SK-MEL-5 (cell line): ENCODE measurements at regions not wholly inside any gene's neighbourhood (a gene's known extent, or its start where the extent isn't known, plus 50 kb on each side); places are given as distances from the start of the nearest gene placed in this dataset.

Experiments used
- DNase-seq: peaks from one replicate; pipeline ENCODE4 v3.0.0-alpha.2; 2016; ENCODE audit warnings: low read depth, low spot score
- in situ Hi-C: cut with HindIII; loops from 2 replicates; pipeline ENCODE4 v1.10.0; 2016; ENCODE audit warnings: low sequenced_read_pairs, high pct_unique_total_duplicates, low pct_unique_long_range_greater_than_20kb

DNA sequence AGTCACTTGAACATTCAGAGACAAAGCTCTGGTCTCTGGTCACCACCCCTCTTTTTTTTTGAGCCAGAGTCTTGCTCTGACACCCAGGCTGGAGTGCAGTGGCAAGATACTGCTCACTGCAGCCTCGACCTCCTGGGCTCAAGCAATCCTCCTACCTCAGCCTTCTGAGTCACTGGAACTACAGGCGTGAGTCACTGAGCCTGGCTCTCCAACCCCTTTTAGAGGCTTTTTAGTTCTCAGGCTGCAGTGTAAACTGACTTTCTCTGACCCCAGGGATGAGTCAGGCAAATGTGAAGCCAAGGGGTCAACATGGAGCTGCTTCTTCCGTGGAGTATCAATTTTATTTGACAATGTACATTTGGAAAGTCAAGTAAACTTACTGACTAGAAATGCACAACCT lies 229.2 kb downstream of the PTTG2 start:
- in situ Hi-C loops: no loop called here
- no peak for DNase-seq

DNA sequence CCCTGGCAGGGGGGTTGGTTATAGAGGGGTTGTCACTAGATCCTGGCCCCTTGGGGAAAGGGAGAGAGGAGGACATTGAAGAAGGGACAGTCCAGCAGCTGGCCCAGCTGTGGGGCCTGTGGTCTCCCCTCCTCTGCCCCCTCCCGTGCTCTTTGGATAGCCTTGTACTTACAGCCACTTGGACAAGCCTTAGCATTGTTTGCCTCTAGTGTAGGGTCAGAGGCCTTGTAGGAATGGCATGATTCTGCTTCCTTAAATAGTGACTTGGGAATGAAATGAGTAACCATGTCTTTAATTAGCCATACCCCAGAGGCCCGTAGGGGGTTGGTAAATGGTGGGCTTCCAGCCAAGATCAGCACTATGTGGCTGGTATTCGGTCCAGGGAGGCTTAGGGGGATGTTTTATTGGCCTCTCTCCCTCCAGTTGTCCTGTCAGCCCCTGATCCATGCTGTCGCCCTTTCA lies 230.6 kb downstream of the PTTG2 start:
- peak; percentile 44 for DNase-seq

DNA sequence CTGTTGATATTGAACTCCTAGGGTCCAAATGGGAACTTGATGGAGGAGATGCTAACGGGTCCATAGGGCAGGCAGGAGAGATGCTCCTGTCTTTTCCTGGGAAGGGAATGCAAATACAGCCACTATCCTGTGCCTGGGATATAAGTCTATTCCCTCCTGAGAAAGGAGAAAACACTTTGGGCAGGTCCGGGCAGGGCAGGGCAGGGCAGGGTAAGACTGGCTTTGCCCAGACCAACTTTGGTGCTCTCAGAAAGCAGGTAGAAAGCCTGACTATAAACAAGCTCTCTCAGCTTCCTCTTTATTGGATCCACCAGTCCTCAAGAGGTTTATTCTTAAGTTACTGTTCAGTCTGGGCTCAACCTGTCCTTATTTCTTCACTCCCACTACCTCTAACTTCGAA lies 232.3 kb downstream of the PTTG2 start:
- no peak for DNase-seq
- in situ Hi-C loops: no loop called here

More for the DNA sequence above, 230.6 kb downstream of the PTTG2 start:
- in situ Hi-C loops: no loop called here

DNA sequence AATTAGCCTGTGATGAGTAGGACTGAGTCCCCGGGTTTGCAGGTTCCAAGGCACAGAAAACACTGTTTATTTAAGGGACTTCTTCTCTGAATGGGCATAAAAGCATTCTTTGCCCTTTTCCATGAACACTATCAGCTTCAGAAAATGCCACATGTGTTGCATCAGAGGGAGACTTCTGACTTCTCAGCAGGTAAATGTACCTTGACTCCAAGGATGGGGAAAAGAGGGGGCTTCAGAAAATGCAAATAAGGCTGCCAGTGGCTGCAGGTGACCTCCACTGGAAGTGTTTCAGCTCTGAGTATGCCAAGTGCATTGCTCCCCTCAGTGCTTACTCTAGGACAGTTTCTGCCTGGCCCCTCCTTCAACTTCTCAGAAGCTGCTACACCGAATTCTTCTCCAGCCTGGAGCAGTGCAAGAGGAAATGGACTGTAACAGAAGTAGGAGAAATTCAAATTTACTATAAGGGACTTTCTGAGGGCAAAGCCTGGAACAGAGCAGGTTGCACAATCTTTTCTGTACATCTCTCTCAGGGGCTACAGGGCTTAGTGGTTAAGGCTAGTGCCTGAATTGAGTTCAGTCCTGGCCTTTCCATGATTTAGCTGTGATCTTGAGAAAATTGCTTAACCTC lies 233.2 kb downstream of the PTTG2 start:
- in situ Hi-C loops: no loop called here

DNA sequence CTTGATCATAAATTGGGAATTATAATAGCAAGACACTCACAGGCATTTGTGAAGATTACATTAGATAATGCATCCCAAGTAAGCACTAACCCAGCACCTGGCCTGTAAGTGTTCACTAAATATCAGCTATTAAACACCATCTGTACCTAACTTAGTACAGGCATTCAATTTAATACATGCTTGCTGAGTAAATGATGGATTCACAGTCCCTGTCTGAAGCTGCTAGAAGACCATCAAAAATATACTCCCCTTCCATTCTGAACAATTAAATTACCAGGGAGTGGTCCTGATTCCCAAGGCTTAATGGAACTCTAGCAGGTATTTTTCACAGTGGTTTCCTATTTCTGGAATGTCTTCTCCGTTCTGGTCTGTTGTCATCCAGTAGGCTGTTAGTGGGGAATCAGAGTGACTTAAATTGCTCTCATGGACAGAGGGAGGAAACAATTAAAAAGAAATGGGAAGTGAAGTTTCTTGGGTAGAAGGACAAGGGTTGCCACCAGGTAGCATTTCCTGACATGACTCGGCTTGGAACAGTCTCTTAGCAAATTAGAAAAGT lies 233.9 kb downstream of the PTTG2 start:
- in situ Hi-C loops: no loop called here
- no peak for DNase-seq

More for the DNA sequence above, 233.2 kb downstream of the PTTG2 start:
- no peak for DNase-seq

DNA sequence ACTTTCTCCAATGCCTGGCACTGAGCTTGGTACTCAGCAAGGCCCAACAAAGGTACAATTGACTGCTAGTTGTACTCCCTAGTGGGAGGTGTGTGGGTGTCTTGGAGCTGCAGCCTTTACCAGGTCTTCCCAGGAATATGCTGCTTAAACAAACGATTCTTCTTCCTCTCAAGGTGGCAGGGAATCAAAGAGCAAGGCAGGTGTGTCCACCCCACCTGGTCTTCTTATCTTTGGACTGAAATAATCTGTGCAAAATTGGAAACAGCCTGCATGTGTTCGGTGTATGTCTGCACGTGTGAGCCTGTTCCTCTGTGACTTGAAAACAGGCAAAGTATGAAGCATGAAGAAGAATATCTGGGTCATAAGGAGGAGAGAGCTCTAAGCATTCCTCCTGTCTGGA lies 235.3 kb downstream of the PTTG2 start:
- in situ Hi-C loops: no loop called here
- DNase-seq: no peak

DNA sequence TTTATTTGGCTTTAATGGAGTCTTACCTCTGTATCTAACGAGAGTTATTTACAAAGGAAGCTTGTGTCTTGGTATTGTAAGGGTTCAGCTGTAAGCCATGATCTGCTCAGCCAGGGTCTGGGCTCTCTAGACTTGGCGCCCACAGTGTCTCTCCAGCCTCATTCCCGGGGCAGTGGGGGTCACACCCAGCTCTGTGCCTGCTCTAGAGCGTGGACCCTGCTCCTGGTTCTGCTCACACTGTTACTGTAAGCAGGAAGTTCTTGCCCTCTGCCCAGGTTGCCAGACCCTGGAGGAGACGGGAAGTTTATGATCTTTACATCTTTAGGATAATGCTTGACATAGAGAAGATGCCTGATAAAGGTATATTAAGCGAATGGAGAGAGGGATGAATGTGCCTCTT lies 235.7 kb downstream of the PTTG2 start:
- no peak for DNase-seq
- in situ Hi-C loops: no loop called here

DNA sequence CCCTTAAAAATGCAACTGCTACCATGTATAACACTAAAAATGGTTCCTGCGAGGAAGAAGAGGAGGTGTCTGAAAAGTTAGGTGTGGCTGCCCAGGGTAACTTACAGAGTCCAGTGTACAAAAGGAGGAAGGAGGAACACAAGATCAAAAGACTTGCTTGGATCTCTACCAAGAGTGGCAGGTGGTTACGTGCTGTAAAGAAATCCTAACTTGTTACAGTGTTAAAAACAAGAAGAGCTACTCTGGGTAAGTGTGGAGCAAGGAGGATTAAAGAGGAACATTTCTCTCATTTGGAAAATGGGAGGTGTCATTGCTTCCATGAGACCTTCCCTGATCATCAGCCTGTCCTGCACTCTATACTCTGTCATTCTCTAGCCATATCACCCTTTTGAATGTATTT lies 242.0 kb downstream of the PTTG2 start:
- in situ Hi-C loops: no loop called here
- DNase-seq: no peak

DNA sequence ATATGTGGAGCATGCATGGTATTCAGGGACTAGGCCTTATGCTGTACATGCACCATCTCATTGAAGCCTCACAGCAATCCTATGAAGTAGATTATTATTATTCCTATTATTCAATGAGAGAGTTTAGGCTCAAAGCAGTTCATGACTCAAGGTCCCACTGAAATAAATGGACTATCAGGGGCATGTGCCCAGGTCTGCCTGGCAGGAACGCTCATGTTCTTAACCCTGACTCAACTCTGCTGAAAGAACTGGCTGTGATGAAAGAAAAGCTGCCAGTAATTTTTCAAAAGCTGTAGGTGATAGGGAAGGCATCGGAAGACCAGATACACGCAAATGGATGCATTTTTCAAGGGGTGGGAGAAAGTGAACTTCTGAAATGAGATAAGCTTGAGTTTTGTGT lies 243.4 kb downstream of the PTTG2 start:
- in situ Hi-C loops: no loop called here

DNA sequence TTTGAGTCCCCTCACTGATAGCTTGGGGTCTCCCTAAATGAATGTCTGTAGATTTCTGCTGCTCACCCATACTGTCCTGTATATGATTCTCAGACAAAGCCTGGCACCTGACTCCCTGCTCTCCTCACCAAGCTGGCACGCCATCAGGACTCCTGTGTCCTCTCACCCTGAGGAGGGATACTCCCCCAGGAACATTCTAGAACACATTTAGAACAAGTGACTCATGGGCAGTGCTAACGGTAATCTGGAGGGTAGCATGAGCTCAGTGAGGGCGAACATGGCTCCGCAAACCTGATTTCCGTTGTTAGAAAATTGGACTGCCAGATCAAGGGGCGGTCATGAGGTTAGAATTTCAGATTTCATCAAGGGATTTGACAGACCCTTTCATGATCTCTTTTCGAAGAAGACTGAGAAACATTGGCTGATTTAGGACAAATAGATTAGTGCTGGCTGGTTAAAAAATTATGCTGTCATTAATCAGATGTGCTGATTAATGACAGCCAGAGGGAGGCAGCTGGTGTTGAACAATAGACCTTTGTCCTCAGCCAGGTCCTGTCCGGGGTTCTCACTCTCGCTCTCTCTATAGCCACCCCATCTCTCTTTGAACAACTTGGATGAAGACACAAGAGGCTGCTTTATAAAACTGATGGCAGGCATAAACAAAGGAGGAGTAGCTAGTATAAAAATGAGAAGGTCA lies 244.3 kb downstream of the PTTG2 start:
- in situ Hi-C loops: no loop called here
- no peak for DNase-seq

More for the DNA sequence above, 243.4 kb downstream of the PTTG2 start:
- no peak for DNase-seq

DNA sequence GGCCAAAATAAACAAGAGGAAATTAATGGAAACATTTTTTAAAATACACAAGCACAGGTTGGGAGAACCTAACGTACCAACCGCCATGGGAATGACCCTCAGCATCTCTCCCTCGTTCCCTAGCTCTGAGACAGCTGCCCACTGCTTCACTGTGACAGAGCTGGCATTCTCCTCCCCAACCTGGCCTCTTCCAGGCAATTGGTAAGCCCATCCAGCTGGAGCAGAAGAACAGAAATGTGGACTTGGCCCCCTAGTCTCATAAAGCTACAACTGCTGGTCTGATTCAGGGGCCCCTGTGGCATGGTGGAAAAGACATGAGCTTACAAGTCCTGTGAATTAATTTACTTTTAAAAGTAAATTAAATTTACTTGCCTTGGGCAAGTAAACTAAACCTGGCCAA lies 245.1 kb downstream of the PTTG2 start:
- DNase-seq: no peak

DNA sequence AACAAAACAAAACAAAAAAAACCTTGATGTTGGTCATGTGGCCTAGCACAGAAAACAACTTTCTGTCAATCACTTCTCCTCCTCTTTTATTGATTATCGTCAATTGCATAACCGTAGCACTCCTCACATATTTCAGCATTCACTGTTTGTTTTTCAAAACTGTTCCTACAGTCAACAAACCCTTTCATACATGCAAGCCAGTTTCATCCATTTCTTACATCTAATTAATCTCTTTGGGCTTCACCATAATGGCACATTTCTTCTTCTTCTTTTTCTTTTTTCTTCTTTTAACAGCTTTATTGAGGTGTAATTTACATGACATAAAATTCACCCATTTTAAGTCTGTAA lies 246.9 kb downstream of the PTTG2 start:
- DNase-seq: no peak
- in situ Hi-C loops: no loop called here

More for the DNA sequence above, 245.1 kb downstream of the PTTG2 start:
- in situ Hi-C loops: no loop called here

DNA sequence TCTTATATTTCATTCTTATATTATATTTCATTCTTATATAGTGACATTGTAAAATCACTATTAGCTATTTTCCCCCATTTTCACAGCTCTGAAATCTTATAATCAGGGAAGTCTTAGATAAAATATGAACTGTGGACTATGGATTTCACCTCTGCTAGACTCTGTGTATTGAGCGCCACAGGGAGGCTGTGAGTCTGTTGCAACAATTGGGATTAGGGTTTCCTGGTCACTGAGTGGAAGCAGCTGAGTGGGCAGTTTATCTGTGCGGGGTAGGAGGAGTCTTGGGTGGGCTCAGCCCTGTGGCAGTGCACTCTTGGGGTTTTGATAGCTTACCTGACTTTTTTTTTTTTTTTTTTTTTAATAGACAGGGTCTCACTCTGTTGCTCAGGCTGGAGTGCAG lies 249.5 kb downstream of the PTTG2 start:
- in situ Hi-C loops: no loop called here
- DNase-seq: no peak

DNA sequence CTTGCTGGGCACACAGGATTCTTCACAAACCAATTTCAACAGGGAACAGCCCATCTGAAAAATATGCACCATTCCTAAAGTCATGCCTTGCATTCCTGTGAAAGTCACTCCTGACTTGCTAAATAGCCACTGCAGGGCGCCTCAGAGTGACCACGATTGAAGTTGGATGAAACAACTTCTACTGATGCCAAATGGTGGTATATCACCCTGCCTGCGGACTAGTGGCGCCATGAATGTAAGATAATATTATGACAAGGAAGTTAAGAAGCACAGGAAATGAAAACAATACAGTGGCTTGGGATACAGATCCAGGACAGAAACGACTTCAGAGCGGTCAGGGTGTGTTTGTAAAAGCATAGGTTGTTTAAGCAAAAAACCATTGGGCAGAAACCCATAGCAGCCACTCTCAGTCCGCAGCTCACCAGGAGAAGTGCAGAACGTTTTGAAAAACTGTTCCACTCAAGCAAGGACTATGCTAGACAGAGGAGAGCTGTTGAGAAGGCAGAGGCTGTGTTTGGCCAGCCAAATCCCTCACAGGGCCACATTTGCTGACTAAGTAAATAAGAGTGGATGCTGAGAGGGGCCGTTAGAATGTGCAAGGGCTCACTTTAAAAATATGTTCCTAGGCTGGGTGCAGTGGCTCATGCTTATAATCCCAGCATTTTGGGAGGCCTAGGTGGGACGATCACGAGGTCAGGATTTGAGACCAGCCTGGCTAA lies 250.4 kb downstream of the PTTG2 start:
- in situ Hi-C loops: no loop called here
- DNase-seq: no peak

DNA sequence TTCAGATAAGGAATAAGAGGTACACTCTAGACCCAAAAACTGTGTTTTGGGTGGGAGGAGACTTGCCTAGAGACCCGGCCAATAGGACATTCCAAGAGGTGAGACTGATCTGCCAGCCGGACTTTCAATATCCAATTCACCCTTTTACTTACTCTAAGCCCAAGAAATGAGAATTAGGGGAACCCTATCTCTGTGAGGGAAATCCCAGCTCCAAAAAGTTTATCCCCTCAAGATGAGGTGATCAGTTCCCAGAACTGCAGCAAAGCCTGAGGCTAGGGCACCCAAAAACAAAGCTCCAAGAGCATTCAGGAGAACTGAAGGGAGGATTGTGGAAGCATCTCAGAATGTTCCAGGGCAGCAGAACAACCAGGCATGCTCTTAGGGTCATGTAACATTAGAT lies 251.7 kb downstream of the PTTG2 start:
- no peak for DNase-seq
- in situ Hi-C loops: no loop called here

DNA sequence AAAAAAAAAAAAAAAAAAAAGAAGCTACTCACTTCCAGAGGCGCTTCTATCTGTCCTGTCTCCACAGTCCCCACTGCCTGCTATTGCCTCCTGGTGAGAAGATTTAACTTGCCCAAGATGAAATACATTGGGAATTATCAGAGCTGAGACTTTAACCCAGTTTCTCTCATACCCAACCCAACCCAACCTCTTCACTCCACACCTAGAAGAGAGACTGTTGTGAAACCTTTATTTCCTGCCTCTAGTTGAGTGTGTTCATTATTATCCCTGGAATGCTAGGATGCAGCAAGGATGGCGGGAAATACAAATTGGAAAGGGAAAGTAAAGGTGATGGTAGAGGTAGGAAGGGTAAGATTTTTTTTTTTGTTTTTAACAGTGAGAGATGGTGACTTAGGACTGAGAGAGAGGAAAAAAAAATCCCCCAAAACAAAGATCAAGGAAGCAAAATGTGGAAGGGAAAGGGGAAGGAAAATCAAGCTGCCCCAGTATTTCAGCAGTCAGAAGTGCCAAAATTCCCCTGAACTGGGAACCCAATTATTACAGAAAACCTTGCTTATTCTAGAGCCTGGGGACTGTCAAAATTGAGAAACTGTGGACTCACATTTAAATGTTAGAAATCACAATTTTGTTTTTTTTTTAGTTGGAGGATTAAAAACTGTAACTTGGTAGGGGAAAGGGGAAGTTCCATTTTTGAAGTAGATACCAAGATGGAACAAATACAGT lies 253.0 kb downstream of the PTTG2 start:
- no peak for DNase-seq
- in situ Hi-C loops: no loop called here

DNA sequence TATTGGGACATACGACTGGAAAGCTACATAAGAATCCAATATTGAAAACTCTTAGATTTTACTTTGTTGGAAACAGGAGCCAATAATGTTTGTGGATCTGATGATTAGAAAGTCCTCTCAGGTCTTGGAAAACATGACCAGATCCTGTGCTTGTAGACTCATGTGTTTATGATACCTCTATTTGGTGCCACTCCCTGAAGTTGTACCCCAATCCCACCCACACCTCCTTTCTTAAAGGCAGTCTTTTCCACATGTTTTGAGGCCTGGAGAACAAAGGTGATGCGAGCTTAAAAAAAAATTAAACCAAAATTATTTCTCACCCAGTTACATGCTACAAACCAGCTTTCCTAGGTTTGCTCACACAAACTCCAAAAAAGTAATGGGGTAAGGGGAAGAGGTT lies 262.7 kb downstream of the PTTG2 start:
- in situ Hi-C loops: no loop called here
- no peak for DNase-seq

DNA sequence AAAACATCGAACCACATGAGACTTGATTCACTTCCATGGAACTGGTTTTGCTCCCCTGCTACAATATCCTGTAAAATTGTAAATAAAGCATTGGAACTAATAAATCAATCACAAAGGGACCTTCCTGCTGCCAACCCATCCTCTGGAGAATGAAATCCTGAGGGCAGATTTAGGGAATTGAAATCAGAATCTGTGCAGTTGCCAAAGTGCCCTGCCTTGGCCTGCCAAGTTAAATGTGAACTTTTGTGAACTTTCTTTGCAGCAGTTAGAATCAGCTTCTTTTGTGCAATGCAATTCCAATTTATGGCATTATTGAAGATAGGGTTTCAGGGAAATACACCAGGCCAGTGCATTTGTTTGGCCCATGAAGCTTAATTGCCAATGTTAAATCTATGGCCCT lies 263.1 kb downstream of the PTTG2 start:
- in situ Hi-C loops: no loop called here
- no peak for DNase-seq
